Kidney epithelial cell (primary cell): ENCODE measurements at regions not wholly inside any gene's neighbourhood (a gene's known extent, or its start where the extent isn't known, plus 50 kb on each side); places are given as distances from the start of the nearest gene placed in this dataset.

Experiments
- DNase-seq: peaks from one replicate; pipeline ENCODE4 v3.0.0-alpha.2; 2010; ENCODE audit warnings: low read depth
- H3K27me3 ChIP-seq: 2 replicates; pipeline ENCODE4 v1.6.0; 2011; ENCODE audit warnings: low read length; ENCODE audit not compliant: control insufficient read depth, insufficient read depth
- H3K36me3 ChIP-seq: 2 replicates; pipeline ENCODE4 v1.5.1; 2011; ENCODE audit warnings: low read length; ENCODE audit not compliant: control insufficient read depth, insufficient read depth
- H3K4me3 ChIP-seq: 2 replicates; pipeline ENCODE4 v1.5.1; 2011; ENCODE audit warnings: low read depth, mild to moderate bottlenecking, control low read depth, low read length
- TF ChIP-seq, protein P1 (sequence below): IDR thresholded peaks from 2 replicates; pipeline ENCODE4 v1.5.1; 2011; ENCODE audit warnings: mild to moderate bottlenecking, moderate library complexity, low read length, control low read depth, inconsistent platforms; ENCODE audit not compliant: insufficient read depth, poor library complexity, severe bottlenecking

DNA sequence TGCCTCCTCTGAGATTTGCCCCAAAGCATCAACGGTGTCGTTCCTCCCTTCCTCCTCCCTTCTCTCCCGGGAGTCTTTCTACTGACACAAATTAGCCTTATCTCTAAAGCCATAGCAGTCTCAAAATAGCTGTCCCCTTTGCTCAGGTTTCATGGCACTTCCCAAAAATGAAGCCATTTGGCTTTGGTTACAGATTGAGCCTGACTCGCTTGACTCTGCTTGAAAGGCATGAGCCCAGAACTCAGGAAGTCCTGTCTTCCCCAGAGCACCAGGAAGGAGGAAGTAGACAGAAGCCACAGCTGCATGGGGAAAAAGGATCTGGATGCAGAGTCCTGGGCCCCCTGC is 234.4 kb upstream of the RGPD4 start:
- Histone ChIP-seq H3K36me3 (no peaks in the 10 kb centered on the region), H3K27me3 (no peaks in the 10 kb centered on the region), H3K4me3 (no peak overlapping the region)
- no peak for DNase-seq
- TF ChIP-seq, protein P1, sequence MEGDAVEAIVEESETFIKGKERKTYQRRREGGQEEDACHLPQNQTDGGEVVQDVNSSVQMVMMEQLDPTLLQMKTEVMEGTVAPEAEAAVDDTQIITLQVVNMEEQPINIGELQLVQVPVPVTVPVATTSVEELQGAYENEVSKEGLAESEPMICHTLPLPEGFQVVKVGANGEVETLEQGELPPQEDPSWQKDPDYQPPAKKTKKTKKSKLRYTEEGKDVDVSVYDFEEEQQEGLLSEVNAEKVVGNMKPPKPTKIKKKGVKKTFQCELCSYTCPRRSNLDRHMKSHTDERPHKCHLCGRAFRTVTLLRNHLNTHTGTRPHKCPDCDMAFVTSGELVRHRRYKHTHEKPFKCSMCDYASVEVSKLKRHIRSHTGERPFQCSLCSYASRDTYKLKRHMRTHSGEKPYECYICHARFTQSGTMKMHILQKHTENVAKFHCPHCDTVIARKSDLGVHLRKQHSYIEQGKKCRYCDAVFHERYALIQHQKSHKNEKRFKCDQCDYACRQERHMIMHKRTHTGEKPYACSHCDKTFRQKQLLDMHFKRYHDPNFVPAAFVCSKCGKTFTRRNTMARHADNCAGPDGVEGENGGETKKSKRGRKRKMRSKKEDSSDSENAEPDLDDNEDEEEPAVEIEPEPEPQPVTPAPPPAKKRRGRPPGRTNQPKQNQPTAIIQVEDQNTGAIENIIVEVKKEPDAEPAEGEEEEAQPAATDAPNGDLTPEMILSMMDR: no peak

DNA sequence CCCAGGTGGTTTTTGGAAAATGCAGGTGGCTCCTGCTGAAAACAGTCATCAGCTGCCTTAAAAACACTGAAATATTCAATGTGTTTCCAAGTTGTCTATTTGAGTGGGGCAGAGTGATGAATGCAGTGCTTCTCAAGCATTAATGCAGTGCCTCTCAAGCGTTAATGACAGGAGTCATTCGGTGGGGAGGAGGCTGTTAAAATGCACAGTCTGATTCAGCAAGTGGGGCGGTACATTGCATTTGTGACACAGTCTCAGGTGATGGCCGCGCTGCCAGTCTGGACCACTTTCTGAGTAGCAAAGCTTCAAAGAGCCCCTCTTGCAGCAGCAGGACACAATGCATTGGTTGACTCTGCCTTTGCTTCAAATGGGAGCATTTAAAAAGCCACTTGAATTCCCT is 231.4 kb upstream of the RGPD4 start:
- no peak overlapping the region for H3K4me3 ChIP-seq
- TF ChIP-seq, protein P1: no peak

DNA sequence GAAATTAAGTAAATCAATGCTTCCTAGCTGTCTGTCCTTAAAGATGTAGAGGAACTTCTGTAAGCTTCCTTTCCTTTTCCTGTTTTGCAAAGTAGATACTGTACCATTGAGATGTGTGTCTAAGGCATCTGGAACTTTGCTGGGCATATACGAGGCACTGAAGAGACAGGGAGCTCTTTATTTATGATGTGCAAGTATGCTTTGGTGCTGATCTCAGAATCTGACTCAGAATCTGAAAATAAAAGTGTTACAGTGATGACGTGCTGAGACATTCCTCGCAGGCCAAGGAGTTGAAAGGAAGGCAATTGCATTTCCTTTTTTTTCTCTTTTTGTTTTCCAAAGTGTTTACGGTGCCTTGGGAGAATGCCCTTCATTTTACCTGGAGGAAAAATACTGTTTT is 230.9 kb upstream of the RGPD4 start:
- DNase-seq: no peak
- TF ChIP-seq, protein P1: no peak
- Histone ChIP-seq H3K27me3 (no peaks in the 10 kb centered on the region), H3K4me3 (no peak overlapping the region), H3K36me3 (no peaks in the 10 kb centered on the region)

More for the DNA sequence above, 231.4 kb upstream of the RGPD4 start:
- DNase-seq: no peak
- H3K27me3 ChIP-seq: no peaks in the 10 kb centered on the region
- H3K36me3 ChIP-seq: no peaks in the 10 kb centered on the region

DNA sequence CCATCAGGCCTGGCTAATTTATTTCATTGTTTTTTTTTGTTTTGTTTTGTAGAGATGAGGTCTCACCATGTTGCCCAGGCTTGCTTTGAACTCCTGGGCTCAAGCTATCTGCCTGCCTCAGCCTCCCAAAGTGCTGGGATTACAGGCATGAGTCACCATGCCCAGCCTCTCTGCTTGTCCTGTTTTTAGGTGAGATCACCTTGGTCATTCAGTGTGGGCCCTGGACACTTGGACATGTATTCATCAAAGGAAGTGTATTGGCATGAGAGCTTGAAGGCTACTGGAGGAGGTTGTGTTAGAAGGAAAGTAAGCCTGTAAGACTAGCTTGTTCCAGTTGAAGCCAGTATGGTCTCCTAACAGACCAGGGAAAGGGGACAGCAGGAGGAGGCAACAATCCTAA is 229.2 kb upstream of the RGPD4 start:
- no peaks in the 10 kb centered on the region for H3K36me3 ChIP-seq
- no peak for DNase-seq
- no peaks in the 10 kb centered on the region for H3K27me3 ChIP-seq
- no peak overlapping the region for H3K4me3 ChIP-seq
- TF ChIP-seq, protein P1: no peak

DNA sequence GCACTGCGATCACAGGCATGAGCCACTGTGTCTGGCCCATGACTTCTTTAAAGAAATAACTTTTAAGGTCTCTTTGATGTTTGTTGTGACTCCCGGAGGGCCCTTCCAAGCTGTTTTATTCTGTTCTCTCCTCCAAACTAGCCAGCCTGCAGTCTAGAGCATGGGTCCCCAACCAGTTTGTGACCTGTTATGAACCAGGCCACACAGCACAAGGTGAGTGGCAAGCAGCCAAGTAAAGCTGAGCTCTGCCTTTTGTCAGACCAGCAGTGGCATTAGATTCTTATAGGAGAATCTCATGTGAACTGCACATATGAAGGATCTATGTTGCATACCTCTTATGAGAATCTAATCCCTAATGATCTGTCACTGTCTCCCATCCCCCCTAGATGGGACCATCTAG is 223.9 kb upstream of the RGPD4 start:
- H3K36me3 ChIP-seq: no peaks in the 10 kb centered on the region
- H3K27me3 ChIP-seq: no peaks in the 10 kb centered on the region
- TF ChIP-seq, protein P1: no peak
- no peak overlapping the region for H3K4me3 ChIP-seq
- no peak for DNase-seq

DNA sequence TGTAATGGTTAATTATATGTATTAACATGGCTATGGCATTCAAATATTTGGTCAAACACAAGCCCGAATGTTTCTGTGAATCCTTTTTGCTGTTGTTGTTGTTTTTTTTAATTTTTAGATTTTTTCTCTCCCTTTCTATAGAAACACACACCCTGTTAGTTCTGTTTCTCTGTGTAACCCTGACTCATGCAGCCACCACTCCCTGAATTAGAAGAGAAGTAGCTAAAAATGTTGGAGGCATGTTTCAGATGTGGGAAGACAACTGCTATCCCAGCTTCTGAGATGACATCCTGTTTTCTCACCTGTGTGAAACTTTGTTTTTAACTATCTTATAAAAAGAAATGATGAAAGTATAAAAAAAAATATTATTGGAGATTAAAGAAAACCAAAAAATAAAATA is 219.6 kb upstream of the RGPD4 start:
- DNase-seq: no peak
- TF ChIP-seq, protein P1: no peak
- no peaks in the 10 kb centered on the region for H3K36me3 ChIP-seq
- H3K27me3 ChIP-seq: no peaks in the 10 kb centered on the region
- no peak overlapping the region for H3K4me3 ChIP-seq
